ENCODE measurements at regions not wholly inside any gene's neighbourhood (a gene's known extent, or its start where the extent isn't known, plus 50 kb on each side); places are given as distances from the start of the nearest gene placed in this dataset.

- DNase-seq (ENCODE audit: low read depth), result no peak
- TF ChIP-seq CTCF (IDR thresholded peaks at IDR 0.05; ENCODE audit: insufficient read depth, low read depth, low read length, missing control alignments), result no peak
- H3K4me3 ChIP-seq (ENCODE audit: low read length), result no peak overlapping the region
Observed at GRCh38 chr6:22349051-22349450, 52.2 kb upstream of the PRL start.

DNA sequence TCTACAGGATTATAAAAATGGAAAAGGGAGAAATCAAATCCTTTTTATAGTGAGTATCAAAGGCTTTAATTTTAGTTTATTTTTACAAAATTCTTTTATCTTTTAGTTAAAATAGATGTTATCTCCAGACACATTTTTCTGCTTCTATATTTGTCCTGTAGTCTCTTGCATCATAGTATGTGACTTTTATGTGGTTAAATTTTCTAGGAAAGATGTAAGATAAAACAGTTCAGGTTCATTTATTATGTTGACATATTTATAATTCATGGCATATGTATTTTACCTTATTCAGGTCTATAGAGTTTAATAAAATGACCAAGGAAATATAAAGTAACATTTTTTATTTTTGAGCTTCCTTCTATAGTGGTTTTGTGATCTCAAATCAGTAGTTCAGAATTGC is 52.7 kb upstream of the PRL start:
- DNase-seq (ENCODE audit: low read depth), result no peak
- no peak for TF ChIP-seq CTCF (IDR thresholded peaks at IDR 0.05; ENCODE audit: insufficient read depth, low read depth, low read length, missing control alignments)
- H3K4me3 ChIP-seq (ENCODE audit: low read length), result no peak overlapping the region

GRCh38 chr6:22350109-22350508 is 53.3 kb upstream of the PRL start:
- DNase-seq (ENCODE audit: low read depth), result no peak
- H3K4me3 ChIP-seq (ENCODE audit: low read length), result no peak overlapping the region
- TF ChIP-seq CTCF (IDR thresholded peaks at IDR 0.05; ENCODE audit: insufficient read depth, low read depth, low read length, missing control alignments), result no peak

- H3K4me3 ChIP-seq (ENCODE audit: low read length), result no peak overlapping the region
- no peak for DNase-seq (ENCODE audit: low read depth)
- TF ChIP-seq CTCF (IDR thresholded peaks at IDR 0.05; ENCODE audit: insufficient read depth, low read depth, low read length, missing control alignments), result no peak
Observed at GRCh38 chr6:22353101-22353500, 56.3 kb upstream of the PRL start.

- TF ChIP-seq CTCF (IDR thresholded peaks at IDR 0.05; ENCODE audit: insufficient read depth, low read depth, low read length, missing control alignments), result no peak
- no peak for DNase-seq (ENCODE audit: low read depth)
- H3K4me3 ChIP-seq (ENCODE audit: low read length), result no peak overlapping the region
Observed at GRCh38 chr6:22356362-22356940, 59.6 kb upstream of the PRL start.

DNA sequence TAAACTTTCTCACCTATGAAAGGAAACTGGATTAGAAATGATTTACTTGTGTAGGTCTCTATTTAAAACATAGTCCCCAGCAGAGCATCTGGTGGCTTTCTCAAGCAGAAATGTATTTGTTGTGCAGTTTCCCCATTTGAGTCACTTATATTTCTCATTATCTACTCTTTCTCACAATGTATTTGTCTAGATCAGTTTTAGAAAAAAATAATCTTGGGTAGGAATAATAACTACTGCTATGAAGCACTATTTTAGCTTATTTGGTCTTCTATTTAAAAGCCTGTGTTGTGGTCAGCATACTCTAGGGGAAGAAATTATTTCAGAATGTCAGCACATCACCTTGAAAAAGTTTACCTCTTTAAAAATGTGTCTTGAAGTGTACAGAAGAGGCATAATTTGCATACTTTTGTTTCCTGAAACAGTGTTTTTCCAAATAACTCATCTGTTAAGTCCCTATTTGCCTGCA is 60.9 kb upstream of the PRL start:
- no peak for TF ChIP-seq CTCF (IDR thresholded peaks at IDR 0.05; ENCODE audit: insufficient read depth, low read depth, low read length, missing control alignments)
- H3K4me3 ChIP-seq (ENCODE audit: low read length), result no peak overlapping the region
- DNase-seq (ENCODE audit: low read depth), result no peak

DNA sequence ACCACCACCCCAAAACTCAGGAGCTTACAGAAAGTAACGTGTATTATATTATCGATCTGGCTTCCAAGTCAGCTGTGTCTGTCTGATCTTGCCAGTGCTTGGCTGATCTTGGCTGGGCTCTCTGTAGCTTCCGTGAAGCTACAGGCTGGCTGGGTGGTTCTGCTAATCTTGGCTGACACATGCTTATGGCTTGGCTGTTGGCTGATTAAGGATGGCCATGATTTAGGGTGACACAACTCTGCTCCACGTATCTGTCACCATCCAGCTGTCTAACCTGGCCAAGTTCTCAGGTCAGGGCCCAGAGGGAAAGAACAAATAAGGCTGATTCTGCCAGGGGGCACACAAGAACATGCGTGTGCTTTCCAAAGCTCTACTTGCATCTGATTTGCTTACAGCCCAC is 64.7 kb upstream of the PRL start:
- no peak for TF ChIP-seq CTCF (IDR thresholded peaks at IDR 0.05; ENCODE audit: insufficient read depth, low read depth, low read length, missing control alignments)
- DNase-seq (ENCODE audit: low read depth), result peak; percentile 13
- no peak overlapping the region for H3K4me3 ChIP-seq (ENCODE audit: low read length)
